Kidney epithelial cell (primary cell): ENCODE measurements at regions not wholly inside any gene's neighbourhood (a gene's known extent, or its start where the extent isn't known, plus 50 kb on each side); places are given as distances from the start of the nearest gene placed in this dataset.

ENCODE experiments used
- DNase-seq: peaks from one replicate; pipeline ENCODE4 v3.0.0-alpha.2; 2010; ENCODE audit warnings: low read depth
- H3K27me3 ChIP-seq: 2 replicates; pipeline ENCODE4 v1.6.0; 2011; ENCODE audit warnings: low read length; ENCODE audit not compliant: control insufficient read depth, insufficient read depth
- H3K36me3 ChIP-seq: 2 replicates; pipeline ENCODE4 v1.5.1; 2011; ENCODE audit warnings: low read length; ENCODE audit not compliant: control insufficient read depth, insufficient read depth
- H3K4me3 ChIP-seq: 2 replicates; pipeline ENCODE4 v1.5.1; 2011; ENCODE audit warnings: low read depth, mild to moderate bottlenecking, control low read depth, low read length
- CTCF ChIP-seq: IDR thresholded peaks from 2 replicates; pipeline ENCODE4 v1.5.1; 2011; ENCODE audit warnings: mild to moderate bottlenecking, moderate library complexity, low read length, control low read depth, inconsistent platforms; ENCODE audit not compliant: insufficient read depth, poor library complexity, severe bottlenecking

- TF ChIP-seq CTCF = no peak
- Histone ChIP-seq H3K27me3 (no peaks in the 10 kb centered on the region), H3K36me3 (no peaks in the 10 kb centered on the region), H3K4me3 (no peak overlapping the region)
- DNase-seq = no peak
Observed at GRCh38 chrX:140190441-140191108, 225.3 kb upstream of the CXorf66 start.

- H3K27me3 ChIP-seq = no peaks in the 10 kb centered on the region
- no peaks in the 10 kb centered on the region for H3K36me3 ChIP-seq
- peak; percentile 32 for DNase-seq
- no peak for TF ChIP-seq CTCF
- no peak overlapping the region for H3K4me3 ChIP-seq
Observed at GRCh38 chrX:140180585-140180984, 215.3 kb upstream of the CXorf66 start.

GRCh38 chrX:140177821-140178220, 212.5 kb upstream of the CXorf66 start:
- DNase-seq = no peak
- Histone ChIP-seq H3K4me3 (no peak overlapping the region), H3K27me3 (no peaks in the 10 kb centered on the region), H3K36me3 (no peaks in the 10 kb centered on the region)
- TF ChIP-seq CTCF = no peak

GRCh38 chrX:140172401-140172800, 207.1 kb upstream of the CXorf66 start:
- H3K4me3 ChIP-seq = no peak overlapping the region
- no peaks in the 10 kb centered on the region for H3K36me3 ChIP-seq
- DNase-seq = no peak
- no peaks in the 10 kb centered on the region for H3K27me3 ChIP-seq
- TF ChIP-seq CTCF = no peak

- no peak for DNase-seq
- TF ChIP-seq CTCF = no peak
- Histone ChIP-seq H3K4me3 (no peak overlapping the region), H3K36me3 (no peaks in the 10 kb centered on the region), H3K27me3 (no peaks in the 10 kb centered on the region)
Observed at GRCh38 chrX:140167551-140167950, 202.2 kb upstream of the CXorf66 start.

GRCh38 chrX:140165849-140166248, 200.5 kb upstream of the CXorf66 start:
- no peak for TF ChIP-seq CTCF
- no peaks in the 10 kb centered on the region for H3K36me3 ChIP-seq
- H3K4me3 ChIP-seq = no peak overlapping the region
- no peak for DNase-seq
- no peaks in the 10 kb centered on the region for H3K27me3 ChIP-seq
